SK-N-SH treated with all-trans-retinoic acid at 6 μM for 48 hours (cell line): ENCODE measurements at regions not wholly inside any gene's neighbourhood (a gene's known extent, or its start where the extent isn't known, plus 50 kb on each side); places are given as distances from the start of the nearest gene placed in this dataset.

Source experiments
- ATAC-seq: fragments of 200-7000 bp; cut with Tn5 transposase; 3 replicates; pipeline ENCODE4 v1.9.1; 2020; ENCODE audit warnings: mild to moderate bottlenecking, moderate library complexity
- ARNTL ChIP-seq: fragments of 450-650 bp; formaldehyde crosslinking; IDR thresholded peaks from 2 replicates; pipeline ENCODE4 v1.5.0; 2020; ENCODE audit warnings: low read depth, mild to moderate bottlenecking, moderate library complexity, borderline replicate concordance
- BACH2 ChIP-seq: fragments of 250-450 bp; sonication (Bioruptor Pico); IDR thresholded peaks from 2 replicates; pipeline ENCODE4 v1.9.0; 2021; ENCODE audit warnings: mild to moderate bottlenecking, borderline replicate concordance
- CREB5 ChIP-seq: fragments of 250-450 bp; sonication (Bioruptor Pico); IDR thresholded peaks from 2 replicates; pipeline ENCODE4 v1.5.1; 2020; ENCODE audit warnings: low read depth, mild to moderate bottlenecking, moderate library complexity
- CSRNP3 ChIP-seq: fragments of 250-450 bp; sonication (Bioruptor Pico); IDR thresholded peaks from 2 replicates; pipeline ENCODE4 v1.5.1; 2021; ENCODE audit warnings: mild to moderate bottlenecking, moderate library complexity
- ESRRG ChIP-seq: fragments of 250-450 bp; sonication (Bioruptor Pico); IDR thresholded peaks from 2 replicates; pipeline ENCODE4 v1.6.1; 2021; ENCODE audit warnings: mild to moderate bottlenecking
- GLIS3 ChIP-seq: fragments of 250-450 bp; sonication (Bioruptor Pico); IDR thresholded peaks from 2 replicates; pipeline ENCODE4 v1.5.0; 2020; ENCODE audit warnings: mild to moderate bottlenecking, moderate library complexity
- ISL1 ChIP-seq: fragments of 250-450 bp; sonication (Bioruptor Pico); IDR thresholded peaks from 2 replicates; pipeline ENCODE4 v2.1.2; 2022; ENCODE audit warnings: mild to moderate bottlenecking, moderate library complexity
- OSR1 ChIP-seq: fragments of 250-450 bp; sonication (Bioruptor Pico); IDR thresholded peaks from 2 replicates; pipeline ENCODE4 v1.8.0; 2022; ENCODE audit warnings: moderate library complexity, mild to moderate bottlenecking, inconsistent platforms
- PATZ1 ChIP-seq: fragments of 250-450 bp; sonication (Bioruptor Pico); IDR thresholded peaks from 2 replicates; pipeline ENCODE4 v1.8.0; 2020; ENCODE audit warnings: mild to moderate bottlenecking, moderate library complexity, borderline replicate concordance
- POU6F1 ChIP-seq: fragments of 250-450 bp; sonication (Bioruptor Pico); IDR thresholded peaks from 2 replicates; pipeline ENCODE4 v1.8.0; 2021; ENCODE audit warnings: low read depth, mild to moderate bottlenecking, moderate library complexity, borderline replicate concordance
- PPARA ChIP-seq: fragments of 250-450 bp; sonication (Bioruptor Pico); IDR thresholded peaks from 2 replicates; pipeline ENCODE4 v1.5.0; 2020; ENCODE audit warnings: mild to moderate bottlenecking, borderline replicate concordance
- RARB ChIP-seq: fragments of 250-450 bp; sonication (Bioruptor Pico); IDR thresholded peaks from 2 replicates; pipeline ENCODE4 v1.8.0; 2021; ENCODE audit warnings: mild to moderate bottlenecking, moderate library complexity
- SNAI2 ChIP-seq: fragments of 250-450 bp; sonication (Bioruptor Pico); IDR thresholded peaks from 2 replicates; pipeline ENCODE4 v1.5.0; 2020; ENCODE audit warnings: mild to moderate bottlenecking, moderate library complexity
- TCF4 ChIP-seq: fragments of 250-450 bp; sonication (Bioruptor Pico); IDR thresholded peaks from 2 replicates; pipeline ENCODE4 v1.8.0; 2021; ENCODE audit warnings: mild to moderate bottlenecking, moderate library complexity, borderline replicate concordance
- TOX ChIP-seq: fragments of 250-450 bp; sonication (Bioruptor Pico); IDR thresholded peaks from 2 replicates; pipeline ENCODE4 v1.8.0; 2021; ENCODE audit warnings: mild to moderate bottlenecking, moderate library complexity, borderline replicate concordance
- TSHZ2 ChIP-seq: fragments of 250-450 bp; sonication (Bioruptor Pico); IDR thresholded peaks from 2 replicates; pipeline ENCODE4 v1.5.0; 2020; ENCODE audit warnings: mild to moderate bottlenecking, moderate library complexity
- ZC3H10 ChIP-seq: fragments of 250-450 bp; sonication (Bioruptor Pico); IDR thresholded peaks from 2 replicates; pipeline ENCODE4 v1.5.1; 2021; ENCODE audit warnings: mild to moderate bottlenecking, moderate library complexity
- ZFP3 ChIP-seq: fragments of 250-450 bp; sonication (Bioruptor Pico); IDR thresholded peaks from 2 replicates; pipeline ENCODE4 v1.5.0; 2020; ENCODE audit warnings: mild to moderate bottlenecking, moderate library complexity
- ZFP30 ChIP-seq: fragments of 450-650 bp; formaldehyde crosslinking; IDR thresholded peaks from 2 replicates; pipeline ENCODE4 v1.5.0; 2022; ENCODE audit warnings: mild to moderate bottlenecking, moderate library complexity
- ZNF565 ChIP-seq: fragments of 450-650 bp; formaldehyde crosslinking; conservative IDR thresholded peaks from 2 replicates; pipeline ENCODE4 v1.5.0; 2020; ENCODE audit warnings: low read depth, mild to moderate bottlenecking, moderate library complexity
- ZNF70 ChIP-seq: fragments of 450-650 bp; formaldehyde crosslinking; IDR thresholded peaks from 2 replicates; pipeline ENCODE4 v1.5.0; 2020; ENCODE audit warnings: mild to moderate bottlenecking, moderate library complexity
- ZNF8 ChIP-seq: fragments of 450-650 bp; formaldehyde crosslinking; IDR thresholded peaks from 2 replicates; pipeline ENCODE4 v1.5.0; 2020; ENCODE audit warnings: mild to moderate bottlenecking, moderate library complexity

DNA sequence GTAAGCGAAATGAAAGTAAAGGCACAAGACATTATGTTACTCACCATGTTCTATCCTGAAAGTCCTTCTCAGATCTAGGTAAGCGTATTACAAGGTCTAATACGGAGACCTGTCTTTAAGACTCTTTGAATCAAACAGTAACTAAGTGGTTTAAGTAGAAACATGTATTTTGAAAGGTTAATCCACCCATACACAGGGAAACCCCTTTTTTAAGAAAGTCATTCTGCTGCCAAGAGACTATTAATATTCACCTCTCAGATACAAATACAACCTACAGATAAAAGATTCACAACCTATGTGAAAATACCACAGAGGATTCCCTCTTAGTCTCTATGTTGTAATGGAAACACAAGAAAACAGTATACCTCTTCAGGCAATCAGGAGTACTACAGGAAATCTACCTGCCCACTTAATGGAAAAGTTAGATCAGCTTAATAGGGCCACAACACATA is 63.2 kb upstream of the TNIP3 start:
- peak; percentile 57; the same call in 2 of the 3 replicates for ATAC-seq
- TF ChIP-seq GLIS3 (CRISPR knock-in tag) (no peak), RARB (CRISPR knock-in tag) (no peak), BACH2 (no peak), CSRNP3 (no peak), PATZ1 (CRISPR knock-in tag) (no peak), TCF4 (CRISPR knock-in tag) (no peak), POU6F1 (CRISPR knock-in tag) (no peak), PPARA (no peak), SNAI2 (no peak), ARNTL (CRISPR knock-in tag) (no peak), TSHZ2 (CRISPR knock-in tag) (no peak), ZC3H10 (no peak), OSR1 (CRISPR knock-in tag) (no peak), ZNF8 (no peak), CREB5 (CRISPR knock-in tag) (no peak), ZFP30 (no peak), ZFP3 (CRISPR knock-in tag) (no peak)

DNA sequence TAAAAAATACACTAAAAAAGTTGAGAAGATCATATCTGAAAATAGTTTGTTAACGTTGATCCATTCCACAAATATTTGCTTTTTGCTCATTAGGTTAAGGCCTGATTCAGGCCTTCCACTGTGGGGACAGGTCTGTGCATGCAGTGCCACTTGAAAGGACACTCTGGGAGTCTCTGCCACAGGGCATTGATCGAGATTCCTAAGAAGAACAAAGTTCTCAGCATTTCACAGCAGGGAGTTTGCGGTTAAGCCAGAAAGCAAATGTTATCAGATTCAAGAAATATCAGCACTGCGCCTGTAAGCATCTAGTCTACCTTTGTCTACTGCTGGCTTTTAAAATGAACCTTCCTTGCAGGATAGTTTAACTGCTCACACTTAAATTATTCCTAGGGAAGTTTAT is 62.2 kb upstream of the TNIP3 start:
- ATAC-seq, result no peak
- no peak for TF ChIP-seq TCF4 (CRISPR knock-in tag)
- TF ChIP-seq OSR1 (CRISPR knock-in tag), result no peak
- TF ChIP-seq ISL1 (CRISPR knock-in tag), result no peak
- TF ChIP-seq PATZ1 (CRISPR knock-in tag), result no peak
- TF ChIP-seq RARB (CRISPR knock-in tag), result no peak
- no peak for TF ChIP-seq ZNF70 (CRISPR knock-in tag)
- TF ChIP-seq BACH2, result no peak
- no peak for TF ChIP-seq POU6F1 (CRISPR knock-in tag)
- no peak for TF ChIP-seq ZC3H10
- no peak for TF ChIP-seq ZFP30
- TF ChIP-seq ZFP3 (CRISPR knock-in tag), result no peak
- TF ChIP-seq CREB5 (CRISPR knock-in tag), result no peak
- TF ChIP-seq CSRNP3, result no peak
- no peak for TF ChIP-seq PPARA
- TF ChIP-seq ARNTL (CRISPR knock-in tag), result no peak
- TF ChIP-seq ESRRG (CRISPR knock-in tag), result no peak
- no peak for TF ChIP-seq ZNF565 (CRISPR knock-in tag)
- no peak for TF ChIP-seq ZNF8
- no peak for TF ChIP-seq TOX
